Liver (tissue), 7 donors: ENCODE measurements at regions not wholly inside any gene's neighbourhood (a gene's known extent, or its start where the extent isn't known, plus 50 kb on each side); places are given as distances from the start of the nearest gene placed in this dataset.

Experiments used
- DNase-seq: peaks from one replicate; pipeline ENCODE4 v3.0.0-alpha.2; 2017; ENCODE audit warnings: low spot score
- H3K27ac ChIP-seq, 2 donors: one replicate each; pipeline ENCODE4 v1.7.0; 2013; ENCODE audit warnings: inconsistent platforms in 2 of 2, low read length in 2 of 2, control low read depth in 1 of 2, low read depth in 1 of 2, mild to moderate bottlenecking in 1 of 2
- H3K27me3 ChIP-seq, 4 donors: one replicate each; pipeline versions ENCODE4 v1.6.1 to v1.7.0; 2013; ENCODE audit warnings: low read length in 3 of 4, inconsistent platforms in 1 of 4, mild to moderate bottlenecking in 1 of 4, moderate library complexity in 1 of 4; ENCODE audit not compliant: control insufficient read depth in 4 of 4, insufficient read depth in 4 of 4
- H3K36me3 ChIP-seq, 4 donors: one replicate each; pipeline versions ENCODE4 v1.6.1 to v1.7.0; 2013; ENCODE audit warnings: low read length in 3 of 4, mild to moderate bottlenecking in 3 of 4, low read depth in 1 of 4, moderate library complexity in 1 of 4; ENCODE audit not compliant: control insufficient read depth in 4 of 4, insufficient read depth in 3 of 4
- H3K4me1 ChIP-seq, 4 donors: one replicate each; pipeline versions ENCODE4 v1.6.1 to v1.7.0; 2013; ENCODE audit warnings: low read length in 3 of 4, mild to moderate bottlenecking in 3 of 4, moderate library complexity in 1 of 4; ENCODE audit not compliant: control insufficient read depth in 4 of 4, insufficient read depth in 4 of 4
- H3K4me3 ChIP-seq, 3 donors: one replicate each; pipeline versions ENCODE4 v1.6.1 to v1.7.0; 2013; ENCODE audit warnings: low read length in 3 of 3, control low read depth in 1 of 3, low read depth in 1 of 3, mild to moderate bottlenecking in 1 of 3
- H3K9ac ChIP-seq, 2 donors: one replicate each; pipeline ENCODE4 v1.7.0; 2013; ENCODE audit warnings: low read length in 2 of 2, mild to moderate bottlenecking in 2 of 2, moderate library complexity in 2 of 2, control low read depth in 1 of 2, low read depth in 1 of 2
- H3K9me3 ChIP-seq, 4 donors: one replicate each; pipeline versions ENCODE4 v1.6.1 to v1.7.0; 2013; ENCODE audit warnings: low read length in 3 of 4; ENCODE audit not compliant: control insufficient read depth in 4 of 4
- ATF3 ChIP-seq: IDR thresholded peaks from 2 replicates; pipeline ENCODE4 v1.6.1; 2016; ENCODE audit warnings: antibody characterized with exemption
- EGR1 ChIP-seq, 2 donors: IDR thresholded peaks; 2 replicates each; pipeline ENCODE4 v1.6.1; 2016 to 2018; ENCODE audit warnings: antibody characterized with exemption in 2 of 2, low read depth in 2 of 2
- FOXA1 ChIP-seq: IDR thresholded peaks from 2 replicates; pipeline ENCODE4 v1.6.1; 2016; ENCODE audit warnings: antibody characterized with exemption
- FOXA2 ChIP-seq: IDR thresholded peaks from 2 replicates; pipeline ENCODE4 v1.6.1; 2016; ENCODE audit warnings: antibody characterized with exemption
- GABPA ChIP-seq, 2 donors: IDR thresholded peaks in 1 of 2; conservative IDR thresholded peaks in 1 of 2; 2 replicates each; pipeline ENCODE4 v1.6.1; 2016; ENCODE audit warnings: antibody characterized with exemption in 2 of 2, mild to moderate bottlenecking in 1 of 2, moderate library complexity in 1 of 2
- HNF4G ChIP-seq: IDR thresholded peaks from 2 replicates; pipeline ENCODE4 v1.6.1; 2016; ENCODE audit warnings: antibody characterized with exemption
- JUND ChIP-seq, 2 donors: IDR thresholded peaks; 2 replicates each; pipeline ENCODE4 v1.6.1; 2016; ENCODE audit warnings: antibody characterized with exemption in 2 of 2
- MAX ChIP-seq: IDR thresholded peaks from 2 replicates; pipeline ENCODE4 v1.6.1; 2016; ENCODE audit warnings: antibody characterized with exemption
- NR2F2 ChIP-seq: IDR thresholded peaks from 2 replicates; pipeline ENCODE4 v1.6.1; 2016; ENCODE audit warnings: antibody characterized with exemption
- RAD21 ChIP-seq, 2 donors: IDR thresholded peaks; 2 replicates each; pipeline ENCODE4 v1.6.1; 2016; ENCODE audit warnings: antibody characterized with exemption in 2 of 2, mild to moderate bottlenecking in 2 of 2
- REST ChIP-seq: IDR thresholded peaks from 2 replicates; pipeline ENCODE4 v1.6.1; 2016; ENCODE audit warnings: antibody characterized with exemption, mild to moderate bottlenecking
- RXRA ChIP-seq, 2 donors: IDR thresholded peaks; 2 replicates each; pipeline ENCODE4 v1.6.1; 2017 to 2018; ENCODE audit warnings: antibody characterized with exemption in 2 of 2, mild to moderate bottlenecking in 1 of 2
- SP1 ChIP-seq: IDR thresholded peaks from 2 replicates; pipeline ENCODE4 v1.6.1; 2018; ENCODE audit warnings: antibody characterized with exemption, mild to moderate bottlenecking
- TAF1 ChIP-seq: conservative IDR thresholded peaks from 2 replicates; pipeline ENCODE4 v1.6.1; 2016; ENCODE audit warnings: antibody characterized with exemption, mild to moderate bottlenecking
- YY1 ChIP-seq: IDR thresholded peaks from 2 replicates; pipeline ENCODE4 v1.6.1; 2016; ENCODE audit warnings: antibody characterized with exemption, mild to moderate bottlenecking
- ZBTB33 ChIP-seq: IDR thresholded peaks from 2 replicates; pipeline ENCODE4 v1.6.1; 2016; ENCODE audit warnings: antibody characterized with exemption
- WGBS: extraction: QIAGEN DNeasy Blood & Tissue Kit; methylation state at CpG from one replicate; pipeline ENCODE4 v1.1.7; 2013; 5-methylcytosine and 5-hydroxymethylcytosine counted together
- donor health status: healthy.
- donor health status: healthy.
- donor health status: healthy.
- donor health status: healthy.

GRCh38 chr11:46216019-46216764 lies 61.3 kb upstream of the CREB3L1 start:
- TF ChIP-seq ATF3, result no peak
- TF ChIP-seq EGR1 (IDR thresholded peaks at IDR 0.05; ENCODE audit: low read depth in 2 of 2), result no peak
- 57% methylated on average over 10 of the region's 10 CpGs for WGBS
- H3K4me3 ChIP-seq, result no peak overlapping the region
- no peak overlapping the region for H3K27ac ChIP-seq
- no peaks in the 10 kb centered on the region for H3K36me3 ChIP-seq
- H3K9ac ChIP-seq, result no peak overlapping the region
- H3K27me3 ChIP-seq, result no peaks in the 10 kb centered on the region
- DNase-seq, result no peak
- no peaks in the 10 kb centered on the region for H3K9me3 ChIP-seq
- H3K4me1 ChIP-seq, result no peaks in the 10 kb centered on the region

- Histone ChIP-seq H3K36me3 (no peaks in the 10 kb centered on the region), H3K4me3 (no peak overlapping the region), H3K9ac (no peak overlapping the region), H3K4me1 (no peaks in the 10 kb centered on the region), H3K9me3 (no peaks in the 10 kb centered on the region), H3K27ac (no peak overlapping the region), H3K27me3 (no peaks in the 10 kb centered on the region)
- 92% methylated on average over 10 of the region's 10 CpGs for WGBS
- no peak for DNase-seq
- TF ChIP-seq RAD21 (IDR thresholded peaks at IDR 0.05), result no peak
- TF ChIP-seq NR2F2, result no peak
- TF ChIP-seq ATF3, result no peak
- no peak for TF ChIP-seq GABPA (IDR thresholded peaks at IDR 0.05 in 1 of 2, conservative IDR thresholded peaks at IDR 0.05 in 1 of 2)
- TF ChIP-seq FOXA1, result no peak
- no peak for TF ChIP-seq HNF4G
- TF ChIP-seq YY1, result no peak
- no peak for TF ChIP-seq EGR1 (IDR thresholded peaks at IDR 0.05; ENCODE audit: low read depth in 2 of 2)
- TF ChIP-seq ZBTB33, result no peak
Measured at GRCh38 chr11:46215208-46215931, 62.1 kb upstream of the CREB3L1 start.

- TF ChIP-seq RAD21 (IDR thresholded peaks at IDR 0.05) (no peak), REST (no peak), FOXA2 (no peak), HNF4G (no peak), RXRA (IDR thresholded peaks at IDR 0.05) (no peak), EGR1 (IDR thresholded peaks at IDR 0.05; ENCODE audit: low read depth in 2 of 2) (no peak), FOXA1 (no peak), YY1 (no peak), MAX (no peak), SP1 (no peak), GABPA (IDR thresholded peaks at IDR 0.05 in 1 of 2, conservative IDR thresholded peaks at IDR 0.05 in 1 of 2) (no peak), JUND (IDR thresholded peaks at IDR 0.05) (no peak), TAF1 (no peak)
- H3K27me3 ChIP-seq, result peaks cover 0 to 5% (median 0%) of the 10 kb centered on the region in 4 donors
- no peaks in the 10 kb centered on the region for H3K36me3 ChIP-seq
- DNase-seq, result no peak
- no peaks in the 10 kb centered on the region for H3K9me3 ChIP-seq
- no peak overlapping the region for H3K9ac ChIP-seq
- no peak overlapping the region for H3K4me3 ChIP-seq
- no peak overlapping the region for H3K27ac ChIP-seq
- 79% methylated on average over 3 of the region's 3 CpGs for WGBS
- no peaks in the 10 kb centered on the region for H3K4me1 ChIP-seq
Measured at GRCh38 chr11:46212720-46213119, 64.7 kb upstream of the CREB3L1 start.
